Vagina (tissue), 2 donors: ENCODE measurements at regions not wholly inside any gene's neighbourhood (a gene's known extent, or its start where the extent isn't known, plus 50 kb on each side); places are given as distances from the start of the nearest gene placed in this dataset.
"Not testable (repeated sequence)": the region's sequence is repeated elsewhere in the genome, so short reads cannot be mapped to it uniquely, and the experiment has no call there.

ENCODE experiments used
- CTCF ChIP-seq, 3 experiments: fragments of 450-650 bp in 2 of 3; fragments of 200-600 bp in 1 of 3; sonication (generic) in 1 of 3; IDR thresholded peaks; one replicate each; pipeline ENCODE4 v1.5.1; 2017 to 2019; ENCODE audit warnings: antibody characterized with exemption in 3 of 3, mild to moderate bottlenecking in 2 of 3, moderate library complexity in 2 of 3
- POLR2A ChIP-seq, 2 donors: fragments of 450-650 bp; IDR thresholded peaks; one replicate each; pipeline ENCODE4 v1.6.1; 2017; ENCODE audit warnings: antibody characterized with exemption in 2 of 2, mild to moderate bottlenecking in 2 of 2, moderate library complexity in 2 of 2
- POLR2AphosphoS5 ChIP-seq, 2 donors: sonication (generic); formaldehyde crosslinking; IDR thresholded peaks; one replicate each; pipeline ENCODE4 v1.9.0; 2017; ENCODE audit warnings: antibody characterized with exemption in 2 of 2, mild to moderate bottlenecking in 2 of 2, low read depth in 1 of 2; ENCODE audit not compliant: insufficient read depth in 1 of 2

GRCh38 chr15:95700692-95701091, 629.8 kb upstream of the NR2F2 start:
- not testable (repeated sequence) for TF ChIP-seq CTCF (IDR thresholded peaks at IDR 0.05); POLR2AphosphoS5 (IDR thresholded peaks at IDR 0.05; ENCODE audit: insufficient read depth in 1 of 2, low read depth in 1 of 2); POLR2A (IDR thresholded peaks at IDR 0.05)
